ENCODE measurements at regions not wholly inside any gene's neighbourhood (a gene's known extent, or its start where the extent isn't known, plus 50 kb on each side); places are given as distances from the start of the nearest gene placed in this dataset.

DNA sequence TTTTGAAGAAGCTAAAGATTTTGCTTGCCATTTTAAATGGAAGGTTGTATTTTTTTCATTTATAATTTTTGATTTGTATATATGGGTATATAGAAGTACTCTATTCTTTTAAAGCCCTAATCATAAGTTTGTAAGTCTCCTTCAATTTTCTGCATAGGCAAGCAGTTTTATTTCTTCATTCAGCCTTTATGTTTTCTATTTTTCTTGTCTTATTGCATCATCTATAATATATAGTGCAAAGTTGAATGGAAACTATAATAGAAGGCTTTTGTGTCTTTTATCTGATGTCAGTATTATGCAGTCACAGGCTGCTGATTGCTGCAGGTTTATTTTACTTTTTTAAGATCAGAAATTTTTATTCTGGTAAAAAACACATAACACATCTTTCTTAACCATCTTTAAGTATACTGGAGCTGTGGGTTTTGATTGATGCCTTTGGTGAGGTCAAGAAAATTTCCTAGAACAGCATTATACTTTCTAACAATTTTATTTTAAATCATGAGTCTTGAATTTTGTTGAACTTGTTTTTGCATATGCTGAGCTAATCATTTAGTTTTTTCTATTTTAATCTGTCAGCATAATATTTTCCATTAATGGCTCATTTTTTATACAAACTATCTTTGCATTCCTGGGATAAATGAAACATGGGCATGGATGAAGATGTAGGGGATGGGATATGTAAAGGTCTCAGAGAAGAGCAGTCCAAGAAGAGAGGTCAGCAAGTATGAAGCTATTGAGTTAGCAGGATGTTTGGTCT, 366.7 kb upstream of the MAP3K7 start:
- TF ChIP-seq, protein P1, sequence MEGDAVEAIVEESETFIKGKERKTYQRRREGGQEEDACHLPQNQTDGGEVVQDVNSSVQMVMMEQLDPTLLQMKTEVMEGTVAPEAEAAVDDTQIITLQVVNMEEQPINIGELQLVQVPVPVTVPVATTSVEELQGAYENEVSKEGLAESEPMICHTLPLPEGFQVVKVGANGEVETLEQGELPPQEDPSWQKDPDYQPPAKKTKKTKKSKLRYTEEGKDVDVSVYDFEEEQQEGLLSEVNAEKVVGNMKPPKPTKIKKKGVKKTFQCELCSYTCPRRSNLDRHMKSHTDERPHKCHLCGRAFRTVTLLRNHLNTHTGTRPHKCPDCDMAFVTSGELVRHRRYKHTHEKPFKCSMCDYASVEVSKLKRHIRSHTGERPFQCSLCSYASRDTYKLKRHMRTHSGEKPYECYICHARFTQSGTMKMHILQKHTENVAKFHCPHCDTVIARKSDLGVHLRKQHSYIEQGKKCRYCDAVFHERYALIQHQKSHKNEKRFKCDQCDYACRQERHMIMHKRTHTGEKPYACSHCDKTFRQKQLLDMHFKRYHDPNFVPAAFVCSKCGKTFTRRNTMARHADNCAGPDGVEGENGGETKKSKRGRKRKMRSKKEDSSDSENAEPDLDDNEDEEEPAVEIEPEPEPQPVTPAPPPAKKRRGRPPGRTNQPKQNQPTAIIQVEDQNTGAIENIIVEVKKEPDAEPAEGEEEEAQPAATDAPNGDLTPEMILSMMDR (IDR thresholded peaks at IDR 0.05), result no peak
- no peak for TF ChIP-seq POLR2AphosphoS5 (IDR thresholded peaks at IDR 0.05; ENCODE audit: insufficient read depth in 1 of 2, low read depth in 1 of 2)
